CD14-positive monocyte (primary cell): ENCODE measurements at regions not wholly inside any gene's neighbourhood (a gene's known extent, or its start where the extent isn't known, plus 50 kb on each side); places are given as distances from the start of the nearest gene placed in this dataset.

ENCODE experiments used
- DNase-seq, 3 donors: peaks; one replicate each; pipeline ENCODE4 v3.0.0-alpha.2; 2011 to 2022
- H2AFZ ChIP-seq: 2 replicates; pipeline ENCODE4 v1.6.0; 2012; ENCODE audit warnings: mild to moderate bottlenecking, low read depth, low read length, inconsistent platforms; ENCODE audit not compliant: insufficient read depth, poor library complexity, severe bottlenecking
- H3K27ac ChIP-seq, 2 donors: 1 replicate in 1 of 2; 2 replicates in 1 of 2; pipeline ENCODE4 v1.5.1; 2012 to 2013; ENCODE audit warnings: low read length in 2 of 2, control low read depth in 1 of 2, inconsistent platforms in 1 of 2, low read depth in 1 of 2, mild to moderate bottlenecking in 1 of 2
- H3K27me3 ChIP-seq, 2 donors: one replicate each; pipeline versions ENCODE4 v1.6.0 to v1.6.1; 2011 to 2013; ENCODE audit warnings: low read length in 2 of 2; ENCODE audit not compliant: control insufficient read depth in 2 of 2, insufficient read depth in 2 of 2
- H3K36me3 ChIP-seq, 2 donors: replicated peaks in 1 of 2; 1 replicate in 1 of 2; 2 replicates in 1 of 2; pipeline versions ENCODE4 v1.5.1 to v1.6.1; 2012 to 2013; ENCODE audit warnings: low read length in 2 of 2, control low read depth in 1 of 2, inconsistent platforms in 1 of 2, mild to moderate bottlenecking in 1 of 2; ENCODE audit not compliant: insufficient read depth in 2 of 2, control insufficient read depth in 1 of 2
- H3K4me1 ChIP-seq, 2 donors: 1 replicate in 1 of 2; 2 replicates in 1 of 2; pipeline versions ENCODE4 v1.5.1 to v1.6.1; 2012 to 2013; ENCODE audit warnings: low read length in 2 of 2, control low read depth in 1 of 2, inconsistent platforms in 1 of 2, mild to moderate bottlenecking in 1 of 2, moderate library complexity in 1 of 2; ENCODE audit not compliant: insufficient read depth in 2 of 2, control insufficient read depth in 1 of 2
- H3K4me2 ChIP-seq: replicated peaks from 2 replicates; pipeline ENCODE3; 2012; ENCODE audit warnings: low read length, moderate library complexity, mild to moderate bottlenecking; ENCODE audit not compliant: poor library complexity, severe bottlenecking; ENCODE audit errors: extremely low read depth
- H3K4me3 ChIP-seq, 3 experiments: fragments of 200-600 bp in 1 of 3; sonication (generic) in 1 of 3; replicated peaks in 1 of 3; 1 replicate in 2 of 3; 2 replicates in 1 of 3; pipeline ENCODE4 v1.5.1; 2011 to 2013; ENCODE audit warnings: low read length in 3 of 3, mild to moderate bottlenecking in 3 of 3, control low read depth in 2 of 3, low read depth in 2 of 3, inconsistent platforms in 1 of 3, moderate library complexity in 1 of 3
- H3K79me2 ChIP-seq: 2 replicates; pipeline ENCODE4 v1.6.0; 2012; ENCODE audit warnings: mild to moderate bottlenecking, control low read depth, inconsistent platforms, low read length, moderate library complexity; ENCODE audit not compliant: insufficient read depth
- H3K9ac ChIP-seq: 2 replicates; pipeline ENCODE4 v1.6.0; 2017; ENCODE audit warnings: low read length, mild to moderate bottlenecking; ENCODE audit not compliant: insufficient read depth, poor library complexity, severe bottlenecking
- H3K9me3 ChIP-seq, 2 donors: replicated peaks in 1 of 2; 1 replicate in 1 of 2; 2 replicates in 1 of 2; pipeline versions ENCODE4 v1.5.1 to v1.6.1; 2012 to 2013; ENCODE audit warnings: low read length in 2 of 2, control low read depth in 1 of 2; ENCODE audit not compliant: control insufficient read depth in 1 of 2, insufficient read depth in 1 of 2
- H4K20me1 ChIP-seq: 2 replicates; pipeline ENCODE4 v1.6.0; 2012; ENCODE audit warnings: mild to moderate bottlenecking, low read length, control low read depth, moderate library complexity; ENCODE audit not compliant: insufficient read depth
- H3K27ac Mint-ChIP-seq, 7 donors: one replicate each; pipeline ENCODE4 v1.8.0; 2020; ENCODE audit warnings: mild to moderate bottlenecking in 7 of 7, mixed read lengths in 7 of 7, moderate library complexity in 6 of 7, inconsistent platforms in 2 of 7
- H3K27me3 Mint-ChIP-seq, 3 donors: one replicate each; pipeline ENCODE4 v1.8.0; 2021 to 2022; ENCODE audit warnings: low read depth in 3 of 3, mild to moderate bottlenecking in 3 of 3, mixed read lengths in 3 of 3, moderate library complexity in 3 of 3, inconsistent platforms in 1 of 3
- H3K36me3 Mint-ChIP-seq, 2 donors: one replicate each; pipeline ENCODE4 v1.8.0; 2020; ENCODE audit warnings: mixed read lengths in 2 of 2, inconsistent platforms in 1 of 2, mild to moderate bottlenecking in 1 of 2
- H3K4me1 Mint-ChIP-seq: one replicate; pipeline ENCODE4 v1.8.0; 2020; ENCODE audit warnings: mild to moderate bottlenecking, mixed read lengths
- H3K4me3 Mint-ChIP-seq, 2 donors: one replicate each; pipeline ENCODE4 v1.8.0; 2020; ENCODE audit warnings: mild to moderate bottlenecking in 2 of 2, mixed read lengths in 2 of 2, moderate library complexity in 1 of 2
- H3K9me3 Mint-ChIP-seq, 7 donors: one replicate each; pipeline ENCODE4 v1.8.0; 2020 to 2022; ENCODE audit warnings: mixed read lengths in 7 of 7, mild to moderate bottlenecking in 6 of 7, moderate library complexity in 6 of 7, inconsistent platforms in 2 of 7
- CTCF ChIP-seq: fragments of 200-600 bp; IDR thresholded peaks from one replicate; pipeline ENCODE4 v1.8.0; 2022; ENCODE audit warnings: antibody characterized with exemption, mild to moderate bottlenecking
- WGBS: methylation state at CpG from one replicate; pipeline ENCODE4 v1.1.5; 2013; ENCODE audit warnings: missing lambda C conversion rate; ENCODE audit not compliant: insufficient coverage; 5-methylcytosine and 5-hydroxymethylcytosine counted together
- intact Hi-C, 2 donors: fragments of 100-400 bp; cut with micrococcal nuclease; formaldehyde crosslinking; loops; one replicate each; pipeline versions ENCODE4 v1.15.0 to v1.15.1; 2023

- H2AFZ ChIP-seq, result no peak overlapping the region
- H3K79me2 ChIP-seq, result no peaks in the 10 kb centered on the region
- no peaks in the 10 kb centered on the region for H3K4me1 Mint-ChIP-seq
- intact Hi-C loops, result no loop called here
- peaks cover 0 to 5% (median 3%) of the 10 kb centered on the region in 3 donors for H3K27me3 Mint-ChIP-seq
- H4K20me1 ChIP-seq, result no peaks in the 10 kb centered on the region
- no peak overlapping the region for H3K4me2 ChIP-seq
- 69% methylated on average over 8 of the region's 9 CpGs for WGBS
- no peaks in the 10 kb centered on the region for H3K36me3 ChIP-seq
- no peaks in the 10 kb centered on the region for H3K27me3 ChIP-seq
- no peaks in the 10 kb centered on the region for H3K9me3 ChIP-seq
- TF ChIP-seq CTCF, result no peak
- H3K4me3 ChIP-seq, result no peak overlapping the region
- H3K9ac ChIP-seq, result no peak overlapping the region
- H3K9me3 Mint-ChIP-seq, result peaks cover 0 to 2% (median 0%) of the 10 kb centered on the region in 7 donors
- no peaks in the 10 kb centered on the region for H3K4me1 ChIP-seq
- H3K36me3 Mint-ChIP-seq, result no peaks in the 10 kb centered on the region
- H3K27ac Mint-ChIP-seq, result no peak overlapping the region
- no peak overlapping the region for H3K27ac ChIP-seq
- H3K4me3 Mint-ChIP-seq, result no peak overlapping the region
- no peak for DNase-seq
Observed at GRCh38 chr10:130780763-130781162, 530.8 kb downstream of the TCERG1L start.

- WGBS, result 91% methylated on average over 7 of the region's 8 CpGs
- peaks cover 0 to 5% (median 3%) of the 10 kb centered on the region in 3 donors for H3K27me3 Mint-ChIP-seq
- H3K27ac Mint-ChIP-seq, result no peak overlapping the region
- no peak for TF ChIP-seq CTCF
- no peaks in the 10 kb centered on the region for H3K36me3 Mint-ChIP-seq
- no peaks in the 10 kb centered on the region for H4K20me1 ChIP-seq
- H3K4me3 ChIP-seq, result no peak overlapping the region
- no peaks in the 10 kb centered on the region for H3K9me3 ChIP-seq
- intact Hi-C loops, result no loop called here
- no peak overlapping the region for H3K4me2 ChIP-seq
- H3K4me1 ChIP-seq, result no peaks in the 10 kb centered on the region
- H3K4me3 Mint-ChIP-seq, result no peak overlapping the region
- no peak overlapping the region for H2AFZ ChIP-seq
- no peaks in the 10 kb centered on the region for H3K36me3 ChIP-seq
- H3K27me3 ChIP-seq, result no peaks in the 10 kb centered on the region
- no peak for DNase-seq
- no peaks in the 10 kb centered on the region for H3K4me1 Mint-ChIP-seq
- peaks cover 0 to 2% (median 0%) of the 10 kb centered on the region in 7 donors for H3K9me3 Mint-ChIP-seq
- H3K79me2 ChIP-seq, result no peaks in the 10 kb centered on the region
- no peak overlapping the region for H3K9ac ChIP-seq
- H3K27ac ChIP-seq, result no peak overlapping the region
Observed at GRCh38 chr10:130781206-130781605, 530.3 kb downstream of the TCERG1L start.
